Common myeloid progenitor, CD34-positive (primary cell): ENCODE measurements at regions not wholly inside any gene's neighbourhood (a gene's known extent, or its start where the extent isn't known, plus 50 kb on each side); places are given as distances from the start of the nearest gene placed in this dataset.
A peak's percentile ranks its signal among the peaks of the same experiment; 100 is the strongest.

Experiments used
- CTCF ChIA-PET: fragments of 350-600 bp; sonication (Branson Sonifier 250); formaldehyde crosslinking; loops from one replicate; lab custom pipeline; 2021; ENCODE audit warnings: antibody characterized with exemption; lab: Charles Lee
- POLR2A ChIA-PET: fragments of 350-600 bp; sonication (Branson Sonifier 250); formaldehyde crosslinking; loops from one replicate; lab custom pipeline; 2021; ENCODE audit warnings: antibody characterized with exemption; lab: Charles Lee
- DNase-seq, 3 donors: peaks; one replicate each; pipeline versions ENCODE4 v3.0.0 to v3.0.0-alpha.2; 2013
- H3K27ac ChIP-seq, 2 experiments: 1 replicate in 1 of 2; 2 replicates in 1 of 2; pipeline ENCODE4 v1.7.0; 2013; ENCODE audit warnings: inconsistent platforms in 2 of 2, low read length in 2 of 2, mild to moderate bottlenecking in 2 of 2, low read depth in 1 of 2, moderate library complexity in 1 of 2; ENCODE audit not compliant: severe bottlenecking in 2 of 2, insufficient read depth in 1 of 2, poor library complexity in 1 of 2
- H3K27me3 ChIP-seq, 5 experiments: replicated peaks in 2 of 5; 1 replicate in 3 of 5; 2 replicates in 2 of 5; pipeline versions ENCODE4 v1.6.1 to v1.7.0; 2013; ENCODE audit warnings: low read length in 4 of 5, mild to moderate bottlenecking in 2 of 5, moderate library complexity in 2 of 5, inconsistent platforms in 1 of 5; ENCODE audit not compliant: insufficient read depth in 5 of 5, control insufficient read depth in 4 of 5
- H3K36me3 ChIP-seq, 4 experiments: 1 replicate in 2 of 4; 2 replicates in 2 of 4; pipeline versions ENCODE4 v1.6.1 to v1.7.0; 2013; ENCODE audit warnings: low read length in 3 of 4, control low read depth in 1 of 4, mild to moderate bottlenecking in 1 of 4; ENCODE audit not compliant: control insufficient read depth in 4 of 4, insufficient read depth in 4 of 4
- H3K4me1 ChIP-seq, 4 experiments: 1 replicate in 3 of 4; 2 replicates in 1 of 4; pipeline versions ENCODE4 v1.6.1 to v1.7.1; 2013; ENCODE audit warnings: low read length in 3 of 4, mild to moderate bottlenecking in 3 of 4, control low read depth in 1 of 4, inconsistent platforms in 1 of 4, moderate library complexity in 1 of 4; ENCODE audit not compliant: control insufficient read depth in 4 of 4, insufficient read depth in 4 of 4; ENCODE audit errors: control extremely low read depth in 1 of 4
- H3K4me3 ChIP-seq, 7 experiments: 1 replicate in 4 of 7; 2 replicates in 3 of 7; pipeline versions ENCODE4 v1.5.1 to v1.7.0; 2013; ENCODE audit warnings: mild to moderate bottlenecking in 7 of 7, low read length in 6 of 7, moderate library complexity in 6 of 7, inconsistent platforms in 2 of 7, low read depth in 2 of 7, control low read depth in 1 of 7; ENCODE audit not compliant: insufficient read depth in 4 of 7, control insufficient read depth in 1 of 7; ENCODE audit errors: extremely low read depth in 1 of 7
- H3K9me3 ChIP-seq, 5 experiments: 1 replicate in 4 of 5; 2 replicates in 1 of 5; pipeline versions ENCODE4 v1.6.1 to v1.7.1; 2013; ENCODE audit warnings: low read length in 4 of 5, mild to moderate bottlenecking in 2 of 5, inconsistent platforms in 1 of 5, low read depth in 1 of 5, moderate library complexity in 1 of 5; ENCODE audit not compliant: control insufficient read depth in 4 of 5, insufficient read depth in 2 of 5; ENCODE audit errors: control extremely low read depth in 1 of 5
- WGBS: methylation state at CpG from one replicate; pipeline ENCODE4 v1.1.5; 2013; ENCODE audit not compliant: insufficient coverage; 5-methylcytosine and 5-hydroxymethylcytosine counted together

- H3K27ac ChIP-seq: no peak overlapping the region
- POLR2A ChIA-PET: no interaction called here
- 80% methylated on average over 5 of the region's 6 CpGs for WGBS
Measured at GRCh38 chr10:2628705-2629104, 438.6 kb upstream of the PFKP start.

GRCh38 chr10:2627969-2628368 lies 439.4 kb upstream of the PFKP start:
- WGBS: no CpG with 5 or more reads among the region's 1 CpG

More at GRCh38 chr10:2628705-2629104, 438.6 kb upstream of the PFKP start:
- no peaks in the 10 kb centered on the region for H3K4me1 ChIP-seq
- H3K9me3 ChIP-seq: no peaks in the 10 kb centered on the region
- H3K27me3 ChIP-seq: no peaks in the 10 kb centered on the region
- no peaks in the 10 kb centered on the region for H3K36me3 ChIP-seq
- CTCF ChIA-PET: interaction anchor here (0.6 kb wide), 1 partner anchor 10 kb away, joined by 4 read pairs; no protein-coding TSS in a partner anchor
- H3K4me3 ChIP-seq: no peak overlapping the region
- no peak for DNase-seq

GRCh38 chr10:2625094-2625493 lies 442.3 kb upstream of the PFKP start:
- DNase-seq: no peak
- ChIA-PET CTCF (no interaction called here), POLR2A (no interaction called here)
- Histone ChIP-seq H3K36me3 (no peaks in the 10 kb centered on the region), H3K9me3 (no peaks in the 10 kb centered on the region), H3K4me3 (no peak overlapping the region), H3K27me3 (no peaks in the 10 kb centered on the region), H3K27ac (no peak overlapping the region), H3K4me1 (peaks cover 0 to 2% (median 0%) of the 10 kb centered on the region in 4 experiments)
- 94% methylated on average over 9 of the region's 10 CpGs for WGBS

More at GRCh38 chr10:2627969-2628368, 439.4 kb upstream of the PFKP start:
- no peak overlapping the region for H3K4me3 ChIP-seq
- CTCF ChIA-PET: no interaction called here
- no peaks in the 10 kb centered on the region for H3K9me3 ChIP-seq
- no peak for DNase-seq
- H3K4me1 ChIP-seq: no peaks in the 10 kb centered on the region
- POLR2A ChIA-PET: no interaction called here
- no peaks in the 10 kb centered on the region for H3K36me3 ChIP-seq
- no peak overlapping the region for H3K27ac ChIP-seq
- H3K27me3 ChIP-seq: no peaks in the 10 kb centered on the region

- no peaks in the 10 kb centered on the region for H3K9me3 ChIP-seq
Measured at GRCh38 chr10:2623675-2624274, 443.6 kb upstream of the PFKP start.

GRCh38 chr10:2620827-2621521 lies 446.4 kb upstream of the PFKP start:
- no peak for DNase-seq
- H3K27ac ChIP-seq: no peak overlapping the region
- CTCF ChIA-PET: no interaction called here
- WGBS: 100% methylated on average over 1 of the region's 5 CpGs
- no peak overlapping the region for H3K4me3 ChIP-seq
- no peaks in the 10 kb centered on the region for H3K36me3 ChIP-seq
- no peaks in the 10 kb centered on the region for H3K9me3 ChIP-seq
- no peaks in the 10 kb centered on the region for H3K27me3 ChIP-seq
- POLR2A ChIA-PET: no interaction called here
- H3K4me1 ChIP-seq: peaks cover 0 to 8% (median 0%) of the 10 kb centered on the region in 4 experiments

More at GRCh38 chr10:2623675-2624274, 443.6 kb upstream of the PFKP start:
- WGBS: 95% methylated on average over 9 of the region's 12 CpGs
- Histone ChIP-seq H3K27me3 (no peaks in the 10 kb centered on the region), H3K4me3 (no peak overlapping the region), H3K36me3 (no peaks in the 10 kb centered on the region), H3K27ac (no peak overlapping the region), H3K4me1 (peaks cover 0 to 8% (median 0%) of the 10 kb centered on the region in 4 experiments)
- ChIA-PET CTCF (no interaction called here), POLR2A (no interaction called here)
- DNase-seq: no peak

- CTCF ChIA-PET: no interaction called here
- POLR2A ChIA-PET: no interaction called here
- peak; percentile 41 to 59 (median 58) for DNase-seq
- H3K36me3 ChIP-seq: no peaks in the 10 kb centered on the region
- peaks cover 0 to 8% (median 0%) of the 10 kb centered on the region in 4 experiments for H3K4me1 ChIP-seq
- H3K27ac ChIP-seq: no peak overlapping the region
- no peaks in the 10 kb centered on the region for H3K27me3 ChIP-seq
- WGBS: 43% methylated on average over 4 of the region's 4 CpGs
- H3K4me3 ChIP-seq: no peak overlapping the region
- no peaks in the 10 kb centered on the region for H3K9me3 ChIP-seq
Measured at GRCh38 chr10:2619916-2620315, 447.4 kb upstream of the PFKP start.

GRCh38 chr10:2619472-2619871 lies 447.9 kb upstream of the PFKP start:
- peak; percentile 32 to 40 (median 34) for DNase-seq
- H3K9me3 ChIP-seq: no peaks in the 10 kb centered on the region
- H3K27ac ChIP-seq: no peak overlapping the region
- peak overlapping the region in 2 of 7 experiments; percentile 10 to 11 for H3K4me3 ChIP-seq
- no peaks in the 10 kb centered on the region for H3K27me3 ChIP-seq
- CTCF ChIA-PET: interaction anchor here (1.1 kb wide), 1 partner anchor 19 kb away, joined by 3 read pairs; no protein-coding TSS in a partner anchor
- 67% methylated on average over 3 of the region's 4 CpGs for WGBS
- peaks cover 0 to 8% (median 0%) of the 10 kb centered on the region in 4 experiments for H3K4me1 ChIP-seq
- POLR2A ChIA-PET: no interaction called here
- H3K36me3 ChIP-seq: no peaks in the 10 kb centered on the region
